ENCODE measurements at regions not wholly inside any gene's neighbourhood (a gene's known extent, or its start where the extent isn't known, plus 50 kb on each side); places are given as distances from the start of the nearest gene placed in this dataset.

DNA sequence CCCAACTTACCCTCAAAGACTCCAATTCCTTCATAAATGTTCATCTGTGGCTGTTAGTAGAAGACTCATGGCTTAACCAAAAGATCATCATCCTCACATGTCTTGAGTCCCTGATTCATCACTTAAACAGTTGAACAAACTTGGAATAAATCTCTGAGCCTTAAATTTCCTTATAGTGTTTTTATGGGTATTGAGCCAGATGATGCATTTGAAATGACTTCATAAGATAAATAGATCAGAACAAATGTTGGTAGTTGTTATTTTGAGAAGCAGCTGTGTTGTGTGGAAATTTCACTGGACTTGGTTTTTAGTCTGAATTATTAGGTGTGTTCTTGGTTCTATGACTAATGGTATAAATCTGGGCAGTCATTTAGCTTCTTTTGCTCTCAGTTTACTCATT is 236.2 kb downstream of the NNT start:
- TF ChIP-seq, protein P1, sequence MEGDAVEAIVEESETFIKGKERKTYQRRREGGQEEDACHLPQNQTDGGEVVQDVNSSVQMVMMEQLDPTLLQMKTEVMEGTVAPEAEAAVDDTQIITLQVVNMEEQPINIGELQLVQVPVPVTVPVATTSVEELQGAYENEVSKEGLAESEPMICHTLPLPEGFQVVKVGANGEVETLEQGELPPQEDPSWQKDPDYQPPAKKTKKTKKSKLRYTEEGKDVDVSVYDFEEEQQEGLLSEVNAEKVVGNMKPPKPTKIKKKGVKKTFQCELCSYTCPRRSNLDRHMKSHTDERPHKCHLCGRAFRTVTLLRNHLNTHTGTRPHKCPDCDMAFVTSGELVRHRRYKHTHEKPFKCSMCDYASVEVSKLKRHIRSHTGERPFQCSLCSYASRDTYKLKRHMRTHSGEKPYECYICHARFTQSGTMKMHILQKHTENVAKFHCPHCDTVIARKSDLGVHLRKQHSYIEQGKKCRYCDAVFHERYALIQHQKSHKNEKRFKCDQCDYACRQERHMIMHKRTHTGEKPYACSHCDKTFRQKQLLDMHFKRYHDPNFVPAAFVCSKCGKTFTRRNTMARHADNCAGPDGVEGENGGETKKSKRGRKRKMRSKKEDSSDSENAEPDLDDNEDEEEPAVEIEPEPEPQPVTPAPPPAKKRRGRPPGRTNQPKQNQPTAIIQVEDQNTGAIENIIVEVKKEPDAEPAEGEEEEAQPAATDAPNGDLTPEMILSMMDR (IDR thresholded peaks at IDR 0.05): no peak
- no peak for TF ChIP-seq POLR2AphosphoS5 (IDR thresholded peaks at IDR 0.05)
- no peak for TF ChIP-seq POLR2A (IDR thresholded peaks at IDR 0.05)
